WERI-Rb-1 (cell line): ENCODE measurements at regions not wholly inside any gene's neighbourhood (a gene's known extent, or its start where the extent isn't known, plus 50 kb on each side); places are given as distances from the start of the nearest gene placed in this dataset.

ENCODE experiments used
- DNase-seq: peaks from one replicate; pipeline ENCODE4 v3.0.0-alpha.2; 2020
- H3K27ac ChIP-seq: fragments of 250-450 bp; sonication (Bioruptor Pico); 2 replicates; pipeline ENCODE4 v1.5.1; 2020; ENCODE audit warnings: mild to moderate bottlenecking, moderate library complexity
- H3K27me3 ChIP-seq: fragments of 250-450 bp; sonication (Bioruptor Pico); 2 replicates; pipeline ENCODE4 v1.5.1; 2021; ENCODE audit warnings: mild to moderate bottlenecking, low read depth, moderate library complexity; ENCODE audit not compliant: insufficient read depth, severe bottlenecking
- H3K36me3 ChIP-seq: fragments of 250-450 bp; sonication (Bioruptor Pico); 2 replicates; pipeline ENCODE4 v1.5.1; 2020; ENCODE audit warnings: mild to moderate bottlenecking, moderate library complexity
- H3K4me3 ChIP-seq: 2 replicates; pipeline ENCODE4 v1.5.1; 2011; ENCODE audit warnings: low read depth, mild to moderate bottlenecking, control low read depth, low read length
- H3K9me3 ChIP-seq: fragments of 250-450 bp; sonication (Bioruptor Pico); 2 replicates; pipeline ENCODE4 v1.5.1; 2021; ENCODE audit warnings: mild to moderate bottlenecking, moderate library complexity; ENCODE audit not compliant: severe bottlenecking
- CTCF ChIP-seq: IDR thresholded peaks from 2 replicates; pipeline ENCODE4 v1.5.1; 2011; ENCODE audit warnings: low read depth, mild to moderate bottlenecking, control low read depth, inconsistent platforms, low read length

GRCh38 chr2:184507254-184507653, 91.1 kb upstream of the ZNF804A start:
- Histone ChIP-seq H3K27ac (no peak overlapping the region), H3K27me3 (no peaks in the 10 kb centered on the region), H3K4me3 (no peak overlapping the region), H3K36me3 (no peaks in the 10 kb centered on the region), H3K9me3 (no peaks in the 10 kb centered on the region)
- no peak for TF ChIP-seq CTCF
- DNase-seq, result no peak

GRCh38 chr2:184517402-184517801, 80.9 kb upstream of the ZNF804A start:
- Histone ChIP-seq H3K36me3 (no peaks in the 10 kb centered on the region), H3K27ac (no peak overlapping the region), H3K27me3 (no peaks in the 10 kb centered on the region), H3K9me3 (no peaks in the 10 kb centered on the region), H3K4me3 (no peak overlapping the region)
- no peak for TF ChIP-seq CTCF
- no peak for DNase-seq

GRCh38 chr2:184520441-184520840, 77.9 kb upstream of the ZNF804A start:
- Histone ChIP-seq H3K36me3 (no peaks in the 10 kb centered on the region), H3K27ac (no peak overlapping the region), H3K4me3 (no peak overlapping the region), H3K27me3 (no peaks in the 10 kb centered on the region), H3K9me3 (no peaks in the 10 kb centered on the region)
- no peak for DNase-seq
- no peak for TF ChIP-seq CTCF

GRCh38 chr2:184523732-184524131, 74.6 kb upstream of the ZNF804A start:
- H3K27ac ChIP-seq, result no peak overlapping the region
- no peaks in the 10 kb centered on the region for H3K36me3 ChIP-seq
- DNase-seq, result no peak
- peaks cover 6% of the 10 kb centered on the region for H3K9me3 ChIP-seq
- TF ChIP-seq CTCF, result no peak
- H3K27me3 ChIP-seq, result no peaks in the 10 kb centered on the region
- no peak overlapping the region for H3K4me3 ChIP-seq

- Histone ChIP-seq H3K9me3 (peaks cover 6% of the 10 kb centered on the region), H3K4me3 (no peak overlapping the region), H3K27me3 (no peaks in the 10 kb centered on the region), H3K36me3 (no peaks in the 10 kb centered on the region), H3K27ac (no peak overlapping the region)
- peak; percentile 5 for DNase-seq
- TF ChIP-seq CTCF, result no peak
Observed at GRCh38 chr2:184524551-184525382, 73.6 kb upstream of the ZNF804A start.

GRCh38 chr2:184527058-184527457, 71.3 kb upstream of the ZNF804A start:
- no peak for DNase-seq
- H3K27me3 ChIP-seq, result no peaks in the 10 kb centered on the region
- no peaks in the 10 kb centered on the region for H3K36me3 ChIP-seq
- H3K4me3 ChIP-seq, result no peak overlapping the region
- TF ChIP-seq CTCF, result no peak
- peaks cover 6% of the 10 kb centered on the region for H3K9me3 ChIP-seq
- no peak overlapping the region for H3K27ac ChIP-seq
